Vagina (tissue), 2 donors: ENCODE measurements at regions not wholly inside any gene's neighbourhood (a gene's known extent, or its start where the extent isn't known, plus 50 kb on each side); places are given as distances from the start of the nearest gene placed in this dataset.

Experiments
- DNase-seq, 2 donors: peaks; one replicate each; pipeline ENCODE4 v3.0.0-alpha.2; 2017; ENCODE audit errors: extremely low spot score in 2 of 2
- H3K27ac ChIP-seq: fragments of 200-600 bp; sonication (generic); one replicate; pipeline ENCODE4 v1.5.1; 2019
- H3K27me3 ChIP-seq: fragments of 200-600 bp; sonication (generic); one replicate; pipeline ENCODE4 v1.5.1; 2019
- H3K36me3 ChIP-seq, 2 donors: fragments of 200-600 bp; sonication (generic); one replicate each; pipeline ENCODE4 v1.5.1; 2017 to 2019
- H3K4me1 ChIP-seq: fragments of 200-600 bp; sonication (generic); one replicate; pipeline ENCODE4 v1.5.1; 2019
- H3K4me3 ChIP-seq, 2 donors: fragments of 200-600 bp; sonication (generic); 1 replicate in 1 of 2; 2 replicates in 1 of 2; pipeline ENCODE4 v1.5.1; 2016 to 2019
- H3K9me3 ChIP-seq: fragments of 200-600 bp; sonication (generic); one replicate; pipeline ENCODE4 v1.5.1; 2019
- POLR2A ChIP-seq, 2 donors: fragments of 450-650 bp; IDR thresholded peaks; one replicate each; pipeline ENCODE4 v1.6.1; 2017; ENCODE audit warnings: antibody characterized with exemption in 2 of 2, mild to moderate bottlenecking in 2 of 2, moderate library complexity in 2 of 2
- POLR2AphosphoS5 ChIP-seq, 2 donors: sonication (generic); formaldehyde crosslinking; IDR thresholded peaks; one replicate each; pipeline ENCODE4 v1.9.0; 2017; ENCODE audit warnings: antibody characterized with exemption in 2 of 2, mild to moderate bottlenecking in 2 of 2, low read depth in 1 of 2; ENCODE audit not compliant: insufficient read depth in 1 of 2
- intact Hi-C: fragments of 100-400 bp; cut with DNase I; formaldehyde crosslinking; loops from one replicate; pipeline ENCODE4 v1.15.1; 2023
- TF ChIP-seq, protein P1 (sequence below), 3 experiments: fragments of 450-650 bp in 2 of 3; fragments of 200-600 bp in 1 of 3; sonication (generic) in 1 of 3; IDR thresholded peaks; one replicate each; pipeline ENCODE4 v1.5.1; 2017 to 2019; ENCODE audit warnings: antibody characterized with exemption in 3 of 3, mild to moderate bottlenecking in 2 of 3, moderate library complexity in 2 of 3

DNA sequence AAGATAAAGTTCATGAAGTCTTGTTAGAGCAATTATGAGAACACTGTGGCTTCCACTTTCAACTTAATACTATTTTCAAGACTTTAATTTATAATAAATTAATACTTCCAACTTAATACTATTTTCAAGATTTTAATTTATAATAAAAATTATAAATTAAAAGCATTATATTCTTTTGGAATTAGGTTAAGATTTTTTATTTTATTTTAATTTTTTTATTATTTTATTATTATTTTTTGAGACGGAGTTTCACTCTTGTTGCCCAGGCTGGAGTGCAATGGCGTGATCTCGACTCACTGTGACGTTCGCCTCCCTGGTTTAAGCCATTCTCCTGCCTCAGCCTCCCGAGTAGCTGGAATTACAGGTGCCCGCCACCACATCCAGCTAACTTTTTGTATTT is 126.0 kb upstream of the GUCY1A1 start:
- no peaks in the 10 kb centered on the region for H3K9me3 ChIP-seq
- DNase-seq, result no peak
- H3K4me3 ChIP-seq, result no peak overlapping the region
- no peaks in the 10 kb centered on the region for H3K27me3 ChIP-seq
- no peaks in the 10 kb centered on the region for H3K4me1 ChIP-seq
- H3K27ac ChIP-seq, result no peak overlapping the region
- no peaks in the 10 kb centered on the region for H3K36me3 ChIP-seq
- intact Hi-C loops, result no loop called here
- no peak for TF ChIP-seq POLR2AphosphoS5 (IDR thresholded peaks at IDR 0.05; ENCODE audit: insufficient read depth in 1 of 2, low read depth in 1 of 2)
- TF ChIP-seq, protein P1, sequence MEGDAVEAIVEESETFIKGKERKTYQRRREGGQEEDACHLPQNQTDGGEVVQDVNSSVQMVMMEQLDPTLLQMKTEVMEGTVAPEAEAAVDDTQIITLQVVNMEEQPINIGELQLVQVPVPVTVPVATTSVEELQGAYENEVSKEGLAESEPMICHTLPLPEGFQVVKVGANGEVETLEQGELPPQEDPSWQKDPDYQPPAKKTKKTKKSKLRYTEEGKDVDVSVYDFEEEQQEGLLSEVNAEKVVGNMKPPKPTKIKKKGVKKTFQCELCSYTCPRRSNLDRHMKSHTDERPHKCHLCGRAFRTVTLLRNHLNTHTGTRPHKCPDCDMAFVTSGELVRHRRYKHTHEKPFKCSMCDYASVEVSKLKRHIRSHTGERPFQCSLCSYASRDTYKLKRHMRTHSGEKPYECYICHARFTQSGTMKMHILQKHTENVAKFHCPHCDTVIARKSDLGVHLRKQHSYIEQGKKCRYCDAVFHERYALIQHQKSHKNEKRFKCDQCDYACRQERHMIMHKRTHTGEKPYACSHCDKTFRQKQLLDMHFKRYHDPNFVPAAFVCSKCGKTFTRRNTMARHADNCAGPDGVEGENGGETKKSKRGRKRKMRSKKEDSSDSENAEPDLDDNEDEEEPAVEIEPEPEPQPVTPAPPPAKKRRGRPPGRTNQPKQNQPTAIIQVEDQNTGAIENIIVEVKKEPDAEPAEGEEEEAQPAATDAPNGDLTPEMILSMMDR (IDR thresholded peaks at IDR 0.05), result no peak
- no peak for TF ChIP-seq POLR2A (IDR thresholded peaks at IDR 0.05)

DNA sequence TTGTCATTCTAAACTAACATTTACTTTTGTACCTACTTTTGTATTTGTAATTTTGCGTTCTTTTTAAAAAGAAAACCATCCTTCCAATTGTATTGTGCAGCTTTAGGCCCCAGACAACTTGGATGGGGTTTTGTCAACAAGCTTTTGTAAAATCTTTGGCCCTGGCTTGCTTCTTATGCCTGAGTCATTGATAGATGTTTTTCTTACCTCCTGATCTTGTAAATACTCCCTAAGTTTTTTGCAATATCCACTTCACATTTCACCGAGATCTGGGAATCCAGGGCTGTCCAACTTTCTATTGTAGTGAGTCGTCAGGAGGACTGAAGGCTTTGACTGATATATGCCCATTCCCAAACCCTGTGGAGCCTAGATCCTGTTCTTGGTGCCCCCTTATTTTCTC is 126.9 kb upstream of the GUCY1A1 start:
- H3K4me3 ChIP-seq, result no peak overlapping the region
- no peak for TF ChIP-seq POLR2AphosphoS5 (IDR thresholded peaks at IDR 0.05; ENCODE audit: insufficient read depth in 1 of 2, low read depth in 1 of 2)
- no peak for TF ChIP-seq POLR2A (IDR thresholded peaks at IDR 0.05)
- TF ChIP-seq, protein P1 (IDR thresholded peaks at IDR 0.05), result no peak
- H3K36me3 ChIP-seq, result no peaks in the 10 kb centered on the region
- H3K27ac ChIP-seq, result no peak overlapping the region
- no peaks in the 10 kb centered on the region for H3K4me1 ChIP-seq
- H3K27me3 ChIP-seq, result no peaks in the 10 kb centered on the region
- DNase-seq, result no peak
- H3K9me3 ChIP-seq, result no peaks in the 10 kb centered on the region
- intact Hi-C loops, result no loop called here

DNA sequence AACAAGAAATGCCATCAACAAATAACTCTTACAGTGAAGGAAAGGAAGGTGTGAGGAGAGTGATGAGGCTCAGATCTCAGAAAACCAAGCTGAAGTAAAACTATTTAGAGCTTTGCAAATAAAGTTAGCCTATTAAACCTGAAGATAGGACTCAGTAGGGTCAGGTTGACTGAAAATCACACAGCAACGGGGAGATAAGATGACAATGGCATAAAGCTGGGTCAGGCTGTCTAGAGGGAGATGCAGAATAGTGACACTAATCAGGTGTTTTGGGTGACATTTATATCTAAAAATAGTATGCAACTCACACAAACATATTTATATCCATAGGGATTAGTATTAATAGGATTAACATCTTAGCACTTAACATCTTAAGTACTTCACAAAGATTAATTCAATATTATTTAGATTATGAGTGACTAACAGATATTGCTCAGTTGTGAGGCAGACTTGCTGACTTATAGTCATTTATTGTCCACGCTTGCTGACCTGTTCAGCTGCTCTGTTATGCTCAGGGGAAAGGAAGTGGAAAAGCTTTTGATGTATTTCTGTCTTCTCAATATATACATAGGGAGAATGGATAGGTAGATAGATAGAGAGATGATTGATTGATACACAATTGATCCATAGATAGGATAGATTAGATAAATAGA is 130.7 kb upstream of the GUCY1A1 start:
- no peaks in the 10 kb centered on the region for H3K4me1 ChIP-seq
- H3K9me3 ChIP-seq, result no peaks in the 10 kb centered on the region
- H3K4me3 ChIP-seq, result no peak overlapping the region
- TF ChIP-seq POLR2A (IDR thresholded peaks at IDR 0.05), result no peak
- TF ChIP-seq, protein P1 (IDR thresholded peaks at IDR 0.05), result no peak
- no peak for TF ChIP-seq POLR2AphosphoS5 (IDR thresholded peaks at IDR 0.05; ENCODE audit: insufficient read depth in 1 of 2, low read depth in 1 of 2)
- no peak for DNase-seq
- no peaks in the 10 kb centered on the region for H3K27me3 ChIP-seq
- intact Hi-C loops, result no loop called here
- H3K27ac ChIP-seq, result no peak overlapping the region
- H3K36me3 ChIP-seq, result no peaks in the 10 kb centered on the region

DNA sequence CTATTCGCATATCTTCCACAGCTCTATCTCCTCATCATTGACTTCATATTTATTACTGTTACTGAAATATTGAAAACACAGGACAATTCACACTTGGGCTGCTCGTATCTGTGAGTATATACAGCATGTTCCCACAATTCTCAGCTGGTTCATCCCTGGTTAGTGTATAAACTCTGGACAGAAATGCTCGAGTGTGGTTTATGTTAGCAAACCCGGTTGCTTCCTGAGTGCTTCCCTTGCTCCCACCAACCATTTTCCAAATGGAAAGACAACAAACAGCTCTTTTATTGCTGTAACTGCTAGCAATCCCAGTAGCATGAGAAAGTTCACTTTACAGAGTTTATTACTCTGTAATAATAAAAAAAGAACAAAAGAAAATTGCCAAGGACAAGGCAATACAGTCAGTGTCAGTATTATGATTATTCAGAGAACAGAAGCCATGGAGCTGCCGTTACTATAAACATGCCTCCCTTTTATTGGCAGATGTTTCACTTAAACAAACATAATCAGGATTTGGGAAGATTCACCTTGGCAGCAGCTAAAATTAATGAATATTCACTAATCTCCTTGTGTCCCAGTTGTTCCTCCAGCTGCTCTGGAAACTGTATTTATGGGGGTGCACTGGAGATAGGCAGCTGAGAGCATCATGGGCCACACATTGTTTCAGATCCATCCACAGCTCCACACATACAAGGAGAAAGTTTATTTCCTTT is 134.1 kb upstream of the GUCY1A1 start:
- H3K4me3 ChIP-seq, result no peak overlapping the region
- H3K27ac ChIP-seq, result no peak overlapping the region
- no peak for DNase-seq
- no peaks in the 10 kb centered on the region for H3K27me3 ChIP-seq
- intact Hi-C loops, result no loop called here
- no peaks in the 10 kb centered on the region for H3K9me3 ChIP-seq
- TF ChIP-seq POLR2AphosphoS5 (IDR thresholded peaks at IDR 0.05; ENCODE audit: insufficient read depth in 1 of 2, low read depth in 1 of 2) (no peak), POLR2A (IDR thresholded peaks at IDR 0.05) (no peak)
- TF ChIP-seq, protein P1 (IDR thresholded peaks at IDR 0.05), result no peak
- no peaks in the 10 kb centered on the region for H3K4me1 ChIP-seq
- H3K36me3 ChIP-seq, result no peaks in the 10 kb centered on the region

DNA sequence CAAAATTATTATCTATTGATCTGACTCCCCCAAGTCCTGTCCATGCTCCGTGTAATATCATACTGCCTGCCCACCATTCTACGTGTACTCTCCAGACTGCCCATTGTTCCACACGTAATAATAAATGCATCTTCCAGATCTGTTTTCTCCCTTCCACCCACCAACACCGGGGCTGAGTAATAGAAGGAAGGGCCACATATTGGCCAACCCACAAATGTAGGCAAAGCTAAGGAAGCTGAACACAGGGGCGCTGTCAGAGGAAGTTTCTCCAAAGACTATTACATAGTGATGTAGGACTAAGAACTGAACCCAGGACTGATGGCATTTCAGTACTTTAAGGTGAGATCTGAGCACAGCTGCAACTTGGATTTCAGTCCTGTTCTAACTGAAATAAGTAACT is 135.8 kb upstream of the GUCY1A1 start:
- H3K4me3 ChIP-seq, result no peak overlapping the region
- no peaks in the 10 kb centered on the region for H3K27me3 ChIP-seq
- H3K9me3 ChIP-seq, result no peaks in the 10 kb centered on the region
- H3K4me1 ChIP-seq, result no peaks in the 10 kb centered on the region
- no peak for DNase-seq
- H3K27ac ChIP-seq, result no peak overlapping the region
- intact Hi-C loops, result no loop called here
- H3K36me3 ChIP-seq, result no peaks in the 10 kb centered on the region
- TF ChIP-seq POLR2A (IDR thresholded peaks at IDR 0.05) (no peak), POLR2AphosphoS5 (IDR thresholded peaks at IDR 0.05; ENCODE audit: insufficient read depth in 1 of 2, low read depth in 1 of 2) (no peak)
- TF ChIP-seq, protein P1 (IDR thresholded peaks at IDR 0.05), result no peak
